GM19395 (cell line): ENCODE measurements at regions not wholly inside any gene's neighbourhood (a gene's known extent, or its start where the extent isn't known, plus 50 kb on each side); places are given as distances from the start of the nearest gene placed in this dataset.

Experiments
- ATAC-seq: cut with Tn5 transposase; IDR thresholded peaks from one replicate; pipeline ENCODE4 v1.9.1; 2021; ENCODE audit warnings: mild to moderate bottlenecking, moderate library complexity; ENCODE audit not compliant: unreplicated experiment

- no peak for ATAC-seq
These were observed 103.2 kb upstream of the MDGA2 start for GRCh38 chr14:47778631-47779030.

DNA sequence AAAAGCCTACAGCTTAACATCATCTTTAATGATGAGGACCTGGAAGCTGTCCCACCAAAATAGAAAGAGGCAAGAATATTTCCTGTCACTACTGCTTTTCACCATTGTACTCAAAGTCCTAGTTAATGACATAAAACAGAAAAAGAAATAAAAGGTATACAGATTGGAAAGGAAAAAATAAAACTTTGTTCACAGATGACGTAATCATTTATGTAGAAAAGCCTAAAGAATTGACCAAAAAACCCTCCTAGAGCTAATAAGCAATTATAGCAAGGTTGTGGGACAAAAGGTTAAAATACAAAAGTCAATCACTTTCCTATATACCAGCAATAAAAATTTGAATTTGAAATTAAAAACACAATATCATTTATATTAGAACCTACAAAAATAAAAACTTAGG is 97.2 kb upstream of the MDGA2 start:
- ATAC-seq = no peak

GRCh38 chr14:47763188-47763854 is 87.9 kb upstream of the MDGA2 start:
- peak; percentile 77 for ATAC-seq

GRCh38 chr14:47746986-47747385 is 71.6 kb upstream of the MDGA2 start:
- no peak for ATAC-seq

- ATAC-seq = no peak
These were observed 68.8 kb upstream of the MDGA2 start for GRCh38 chr14:47744155-47744554.

- ATAC-seq = no peak
These were observed 64.1 kb upstream of the MDGA2 start for GRCh38 chr14:47739541-47739940.

- ATAC-seq = no peak
These were observed 54.9 kb upstream of the MDGA2 start for GRCh38 chr14:47730296-47730695.
